MM.1S (cell line): ENCODE measurements at regions not wholly inside any gene's neighbourhood (a gene's known extent, or its start where the extent isn't known, plus 50 kb on each side); places are given as distances from the start of the nearest gene placed in this dataset.

Source experiments
- CTCF ChIP-seq: fragments of 300-600 bp; sonication (generic); IDR thresholded peaks from 2 replicates; pipeline ENCODE4 v1.5.1; 2016; ENCODE audit warnings: antibody characterized with exemption, low read length, mixed read lengths
- EZH2 ChIP-seq: fragments of 300-600 bp; sonication (generic); optimal IDR thresholded peaks from 2 replicates; pipeline ENCODE3; 2017; ENCODE audit warnings: low read depth, mild to moderate bottlenecking, antibody characterized with exemption, low read length, mixed read lengths
- EZH2phosphoT487 ChIP-seq: fragments of 300-600 bp; sonication (generic); IDR thresholded peaks from 2 replicates; pipeline ENCODE4 v1.6.1; 2018; ENCODE audit warnings: antibody characterized with exemption, low read length

GRCh38 chr20:24134284-24134683 lies 145.7 kb upstream of the GGTLC1 start:
- TF ChIP-seq EZH2, result no peak
- TF ChIP-seq EZH2phosphoT487, result no peak
- no peak for TF ChIP-seq CTCF
